Cardiac muscle cell (in vitro differentiated cells and primary cell): ENCODE measurements at regions not wholly inside any gene's neighbourhood (a gene's known extent, or its start where the extent isn't known, plus 50 kb on each side); places are given as distances from the start of the nearest gene placed in this dataset.

ENCODE experiments used
- DNase-seq, 2 donors: peaks; one replicate each; pipeline versions ENCODE4 v3.0.0 to v3.0.0-alpha.2; 2010 to 2017; ENCODE audit warnings: low read depth in 1 of 2, low spot score in 1 of 2
- H3K27ac ChIP-seq: fragments of 200-600 bp; sonication (generic); 2 replicates; pipeline ENCODE4 v1.5.1; 2016
- H3K27me3 ChIP-seq: fragments of 200-600 bp; sonication (generic); 2 replicates; pipeline ENCODE4 v1.6.0; 2016; ENCODE audit warnings: control low read depth
- H3K36me3 ChIP-seq: fragments of 200-600 bp; sonication (generic); 2 replicates; pipeline ENCODE4 v1.5.1; 2016; ENCODE audit warnings: control low read depth
- H3K4me1 ChIP-seq: fragments of 200-600 bp; sonication (generic); 2 replicates; pipeline ENCODE4 v1.8.1; 2017; ENCODE audit warnings: low read depth, mild to moderate bottlenecking, mixed run types
- H3K4me3 ChIP-seq: fragments of 200-600 bp; sonication (generic); 2 replicates; pipeline ENCODE4 v1.5.1; 2016; ENCODE audit warnings: mild to moderate bottlenecking
- H3K9me3 ChIP-seq: fragments of 200-600 bp; sonication (generic); 2 replicates; pipeline ENCODE4 v1.5.1; 2017; ENCODE audit warnings: low read depth, mild to moderate bottlenecking, control low read depth
- TF ChIP-seq, protein P1 (sequence below): IDR thresholded peaks from 2 replicates; pipeline ENCODE4 v1.5.1; 2012; ENCODE audit warnings: low read depth, mild to moderate bottlenecking, low read length

- Histone ChIP-seq H3K4me1 (no peaks in the 10 kb centered on the region), H3K36me3 (no peaks in the 10 kb centered on the region), H3K27me3 (no peaks in the 10 kb centered on the region), H3K4me3 (no peak overlapping the region), H3K27ac (no peak overlapping the region), H3K9me3 (no peaks in the 10 kb centered on the region)
- TF ChIP-seq, protein P1, sequence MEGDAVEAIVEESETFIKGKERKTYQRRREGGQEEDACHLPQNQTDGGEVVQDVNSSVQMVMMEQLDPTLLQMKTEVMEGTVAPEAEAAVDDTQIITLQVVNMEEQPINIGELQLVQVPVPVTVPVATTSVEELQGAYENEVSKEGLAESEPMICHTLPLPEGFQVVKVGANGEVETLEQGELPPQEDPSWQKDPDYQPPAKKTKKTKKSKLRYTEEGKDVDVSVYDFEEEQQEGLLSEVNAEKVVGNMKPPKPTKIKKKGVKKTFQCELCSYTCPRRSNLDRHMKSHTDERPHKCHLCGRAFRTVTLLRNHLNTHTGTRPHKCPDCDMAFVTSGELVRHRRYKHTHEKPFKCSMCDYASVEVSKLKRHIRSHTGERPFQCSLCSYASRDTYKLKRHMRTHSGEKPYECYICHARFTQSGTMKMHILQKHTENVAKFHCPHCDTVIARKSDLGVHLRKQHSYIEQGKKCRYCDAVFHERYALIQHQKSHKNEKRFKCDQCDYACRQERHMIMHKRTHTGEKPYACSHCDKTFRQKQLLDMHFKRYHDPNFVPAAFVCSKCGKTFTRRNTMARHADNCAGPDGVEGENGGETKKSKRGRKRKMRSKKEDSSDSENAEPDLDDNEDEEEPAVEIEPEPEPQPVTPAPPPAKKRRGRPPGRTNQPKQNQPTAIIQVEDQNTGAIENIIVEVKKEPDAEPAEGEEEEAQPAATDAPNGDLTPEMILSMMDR: no peak
- DNase-seq: no peak
Measured at GRCh38 chr2:31739161-31739560, 158.4 kb upstream of the SRD5A2 start.

DNA sequence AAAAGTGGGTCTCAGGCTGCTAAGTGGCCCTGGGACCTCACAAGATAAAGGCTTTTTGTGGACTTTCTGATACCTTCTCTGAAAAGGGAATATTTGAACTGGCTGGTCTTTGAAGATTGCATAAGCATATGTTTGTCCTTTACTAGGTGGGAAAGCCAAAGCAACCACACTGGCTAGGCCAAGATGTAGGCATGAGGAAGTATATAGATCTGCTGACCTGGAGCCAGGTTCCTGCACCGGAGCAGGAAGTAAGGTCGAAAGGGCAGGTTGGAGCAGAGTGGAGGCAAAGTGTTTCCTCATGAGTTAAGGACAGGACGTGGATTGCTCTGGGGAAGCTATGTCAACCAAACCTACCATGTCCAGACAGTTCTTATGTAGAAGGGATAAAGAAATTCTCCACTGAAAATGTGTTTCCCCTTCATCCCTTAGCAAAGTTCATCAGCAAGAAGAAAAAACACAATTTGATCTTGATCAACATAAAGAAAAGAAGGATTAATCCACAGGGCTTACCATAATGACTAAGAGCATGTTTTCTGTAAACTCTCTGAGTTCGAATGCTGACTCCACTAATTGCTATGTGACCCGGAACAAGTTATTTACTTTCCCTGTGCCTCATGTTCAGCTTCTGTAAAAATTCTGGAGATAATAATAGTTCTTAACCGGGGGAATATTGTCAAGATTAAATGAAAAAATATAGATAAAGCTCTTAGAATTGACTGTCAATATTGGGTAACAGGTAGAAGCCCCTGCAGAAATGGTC is 156.1 kb upstream of the SRD5A2 start:
- Histone ChIP-seq H3K9me3 (no peaks in the 10 kb centered on the region), H3K36me3 (no peaks in the 10 kb centered on the region), H3K27ac (no peak overlapping the region), H3K4me1 (no peaks in the 10 kb centered on the region), H3K27me3 (no peaks in the 10 kb centered on the region), H3K4me3 (no peak overlapping the region)
- TF ChIP-seq, protein P1: no peak
- DNase-seq: no peak

DNA sequence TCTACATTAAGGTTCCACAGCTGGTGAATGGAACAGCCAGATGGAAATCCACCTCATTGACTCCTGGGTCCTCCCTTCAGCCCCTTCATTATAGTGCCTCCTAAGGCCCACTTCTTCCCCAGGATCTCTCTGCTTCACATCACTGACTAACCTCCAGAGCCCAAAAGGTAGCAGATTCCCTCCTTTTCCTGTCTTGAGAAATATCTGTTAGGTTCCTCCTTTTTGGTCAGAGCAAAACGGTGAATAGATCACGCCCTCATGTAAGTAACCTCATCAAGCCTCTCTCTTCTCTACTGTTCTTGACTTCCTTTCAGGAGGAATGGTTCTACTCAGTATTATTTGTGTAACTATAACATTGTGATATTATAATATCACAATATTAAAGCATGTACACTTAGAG is 155.0 kb upstream of the SRD5A2 start:
- H3K4me1 ChIP-seq: no peaks in the 10 kb centered on the region
- TF ChIP-seq, protein P1: no peak
- H3K27ac ChIP-seq: no peak overlapping the region
- no peaks in the 10 kb centered on the region for H3K36me3 ChIP-seq
- no peak for DNase-seq
- H3K9me3 ChIP-seq: no peaks in the 10 kb centered on the region
- H3K27me3 ChIP-seq: no peaks in the 10 kb centered on the region
- no peak overlapping the region for H3K4me3 ChIP-seq

- Histone ChIP-seq H3K9me3 (no peaks in the 10 kb centered on the region), H3K4me3 (no peak overlapping the region), H3K27ac (no peak overlapping the region), H3K36me3 (no peaks in the 10 kb centered on the region), H3K27me3 (no peaks in the 10 kb centered on the region), H3K4me1 (no peaks in the 10 kb centered on the region)
- peak; percentile 2 for DNase-seq
- TF ChIP-seq, protein P1: peak; percentile 10
Measured at GRCh38 chr2:31729442-31730092, 148.8 kb upstream of the SRD5A2 start.

DNA sequence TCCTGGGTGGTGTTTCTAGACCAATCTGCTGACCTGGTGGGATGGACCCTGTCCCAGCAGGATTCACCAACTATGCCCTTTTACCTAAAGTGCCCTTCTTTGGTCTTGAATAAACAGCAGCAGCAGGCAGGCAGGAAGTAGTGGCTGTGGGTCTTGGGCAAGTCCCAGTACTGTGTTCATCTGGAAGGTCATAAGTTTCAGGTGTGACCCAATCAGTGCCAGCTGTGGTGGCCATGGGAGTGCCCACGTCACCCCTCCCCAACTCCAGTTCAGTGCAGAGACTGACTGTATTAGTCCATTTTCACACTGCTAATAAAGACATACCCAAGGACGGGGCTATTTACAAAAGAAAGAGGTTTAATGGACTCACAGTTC is 148.3 kb upstream of the SRD5A2 start:
- no peak overlapping the region for H3K4me3 ChIP-seq
- TF ChIP-seq, protein P1: no peak
- H3K27ac ChIP-seq: no peak overlapping the region
- DNase-seq: no peak
- H3K36me3 ChIP-seq: no peaks in the 10 kb centered on the region
- no peaks in the 10 kb centered on the region for H3K4me1 ChIP-seq
- H3K9me3 ChIP-seq: no peaks in the 10 kb centered on the region
- H3K27me3 ChIP-seq: no peaks in the 10 kb centered on the region
